ENCODE measurements at regions not wholly inside any gene's neighbourhood (a gene's known extent, or its start where the extent isn't known, plus 50 kb on each side); places are given as distances from the start of the nearest gene placed in this dataset.
A peak's percentile ranks its signal among the peaks of the same experiment; 100 is the strongest.

DNA sequence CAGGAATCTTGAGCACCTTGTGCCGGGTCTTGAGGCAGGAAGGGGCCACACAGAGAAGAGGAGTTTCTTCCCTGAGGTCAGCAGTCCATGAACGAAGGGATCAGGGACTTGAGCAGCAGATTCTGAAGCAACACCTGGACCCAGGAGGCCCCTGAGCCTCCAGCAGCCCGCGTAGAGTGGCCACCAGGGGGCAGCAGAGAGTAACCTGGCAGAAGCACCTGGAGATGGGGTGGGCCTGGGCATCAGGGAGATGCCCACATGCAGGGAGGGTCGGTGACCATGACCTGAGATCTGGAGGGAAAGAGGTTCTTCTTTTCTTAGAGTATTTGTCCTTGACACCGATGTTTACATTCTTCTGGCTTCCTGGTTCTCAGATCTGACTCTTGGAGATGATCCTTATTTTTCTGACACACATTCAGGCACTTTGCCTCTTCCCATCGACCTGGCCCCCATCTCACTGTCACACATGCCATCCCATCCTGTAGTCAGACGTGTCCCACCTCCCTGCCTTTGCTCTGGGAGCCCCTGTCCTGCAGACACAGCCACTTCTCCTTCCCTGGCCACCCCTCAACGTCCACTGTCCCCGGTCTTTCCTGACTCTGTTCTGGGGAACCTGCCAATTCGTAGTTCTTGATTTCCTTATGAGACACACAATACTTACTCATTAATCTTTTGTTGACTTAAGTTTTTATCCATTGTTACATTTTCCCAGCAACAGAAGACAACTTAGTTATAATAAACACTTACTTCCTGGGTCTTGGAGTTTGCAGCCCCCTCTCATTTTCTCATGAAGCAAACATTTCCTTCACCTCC is 66.5 kb downstream of the GGTLC2 start:
- peak; percentile 19 for DNase-seq (ENCODE audit: insufficient read length, low spot score)
- FAIRE-seq = no peak
- no peak for TF ChIP-seq POLR2A (IDR thresholded peaks at IDR 0.05; ENCODE audit: low read depth, low read length)

DNA sequence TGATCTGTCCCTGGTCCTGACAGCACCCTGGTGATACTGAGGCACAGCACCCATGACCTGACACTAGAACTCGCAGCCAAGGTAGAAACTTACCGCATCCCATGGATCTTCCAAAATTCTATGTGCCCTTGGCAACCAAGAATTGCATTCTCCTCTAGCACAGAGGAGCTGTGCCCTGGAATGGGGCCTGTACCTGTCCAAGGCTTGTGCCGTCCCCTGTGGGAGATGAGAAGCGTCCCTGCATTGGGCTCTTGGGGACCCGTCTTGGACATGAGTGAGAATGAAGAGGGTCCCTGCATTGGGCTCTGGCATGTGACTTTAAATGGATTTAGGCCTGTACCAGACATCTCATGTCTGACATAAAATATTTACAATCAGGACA is 67.1 kb downstream of the GGTLC2 start:
- TF ChIP-seq POLR2A (IDR thresholded peaks at IDR 0.05; ENCODE audit: low read depth, low read length) = no peak
- FAIRE-seq = no peak
- no peak for DNase-seq (ENCODE audit: insufficient read length, low spot score)

DNA sequence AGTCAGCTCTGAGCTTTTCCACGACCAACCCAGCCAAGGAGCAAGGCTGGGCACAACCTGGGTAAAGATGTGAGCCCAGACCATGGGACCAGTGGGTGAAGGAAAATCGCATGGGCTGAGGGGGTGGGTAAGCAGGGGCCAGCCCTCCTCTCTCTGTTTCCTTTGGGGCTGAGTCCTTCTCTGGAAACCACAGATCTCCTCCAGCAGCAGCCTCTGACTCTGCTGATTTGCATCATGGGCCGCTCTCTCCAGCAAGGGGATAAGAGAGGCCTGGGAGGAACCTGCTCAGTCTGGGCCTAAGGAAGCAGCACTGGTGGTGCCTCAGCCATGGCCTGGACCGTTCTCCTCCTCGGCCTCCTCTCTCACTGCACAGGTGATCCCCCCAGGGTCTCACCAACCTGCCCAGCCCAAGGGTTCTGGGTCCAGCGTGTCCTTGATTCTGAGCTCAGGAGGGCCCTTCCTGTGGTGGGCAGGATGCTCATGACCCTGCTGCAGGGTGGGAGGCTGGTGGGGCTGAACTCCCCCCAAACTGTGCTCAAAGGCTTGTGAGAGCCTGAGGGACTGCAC is 67.8 kb downstream of the GGTLC2 start:
- no peak for FAIRE-seq
- no peak for DNase-seq (ENCODE audit: insufficient read length, low spot score)
- TF ChIP-seq POLR2A (IDR thresholded peaks at IDR 0.05; ENCODE audit: low read depth, low read length) = no peak

DNA sequence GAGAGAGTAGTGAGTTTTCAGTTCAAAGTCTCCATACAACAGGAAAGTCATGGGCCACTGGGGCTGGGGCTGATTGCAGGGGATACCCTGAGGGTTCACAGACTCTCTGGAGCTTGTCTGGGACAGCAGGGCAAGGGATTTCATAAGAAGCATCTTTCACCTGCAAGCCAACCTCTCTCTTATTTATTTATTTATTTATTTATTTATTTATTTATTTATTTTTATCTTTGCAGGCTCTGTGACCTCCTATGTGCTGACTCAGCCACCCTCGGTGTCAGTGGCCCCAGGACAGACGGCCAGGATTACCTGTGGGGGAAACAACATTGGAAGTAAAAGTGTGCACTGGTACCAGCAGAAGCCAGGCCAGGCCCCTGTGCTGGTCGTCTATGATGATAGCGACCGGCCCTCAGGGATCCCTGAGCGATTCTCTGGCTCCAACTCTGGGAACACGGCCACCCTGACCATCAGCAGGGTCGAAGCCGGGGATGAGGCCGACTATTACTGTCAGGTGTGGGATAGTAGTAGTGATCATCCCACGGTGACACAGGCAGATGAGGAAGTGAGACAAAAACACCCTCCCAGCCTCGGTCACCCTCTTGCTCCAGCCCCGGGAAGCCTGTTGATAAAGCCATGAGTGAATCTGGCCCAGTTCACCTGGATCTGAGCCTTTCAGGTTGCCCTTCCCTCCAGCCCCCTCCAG is 68.4 kb downstream of the GGTLC2 start:
- DNase-seq (ENCODE audit: insufficient read length, low spot score) (no peak), FAIRE-seq (no peak)
- no peak for TF ChIP-seq POLR2A (IDR thresholded peaks at IDR 0.05; ENCODE audit: low read depth, low read length)

GRCh38 chr22:22713416-22713815 is 69.0 kb downstream of the GGTLC2 start:
- no peak for FAIRE-seq
- no peak for TF ChIP-seq POLR2A (IDR thresholded peaks at IDR 0.05; ENCODE audit: low read depth, low read length)
- DNase-seq (ENCODE audit: insufficient read length, low spot score) = no peak

DNA sequence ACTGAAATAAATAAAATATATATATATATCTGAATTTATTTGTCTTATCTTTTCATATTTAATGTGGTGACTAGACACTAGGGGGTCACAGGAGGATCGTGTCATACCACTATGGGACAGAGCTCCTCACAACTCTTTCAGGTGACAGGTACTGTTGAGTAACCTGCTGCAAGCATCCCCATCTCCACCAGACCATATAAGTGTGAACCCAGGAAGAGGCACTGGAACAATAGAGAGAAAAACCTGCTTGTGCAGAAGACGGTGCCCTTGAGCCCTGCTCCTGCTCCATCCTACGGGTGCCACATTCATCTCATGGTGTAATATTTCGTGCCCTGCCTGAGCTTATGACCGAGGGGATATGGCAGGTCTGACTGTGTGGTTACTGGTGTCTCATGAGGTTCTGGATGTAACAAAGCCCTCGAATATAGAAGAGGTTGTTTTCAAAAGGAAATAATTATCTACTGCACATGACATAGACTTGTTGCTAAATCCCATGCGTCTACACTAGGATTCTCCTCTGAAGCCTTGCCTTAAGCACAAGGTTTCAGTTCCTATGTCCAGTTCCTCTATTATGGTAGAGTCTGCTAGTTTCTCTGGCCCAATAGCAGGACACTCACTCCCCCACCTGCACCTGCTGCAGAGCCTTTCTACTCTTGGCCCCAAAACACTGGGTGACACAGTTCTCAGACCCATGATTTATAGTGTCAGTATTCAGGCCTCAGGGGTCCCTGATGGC is 70.4 kb downstream of the GGTLC2 start:
- FAIRE-seq (no peak), DNase-seq (ENCODE audit: insufficient read length, low spot score) (no peak)
- TF ChIP-seq POLR2A (IDR thresholded peaks at IDR 0.05; ENCODE audit: low read depth, low read length) = no peak

DNA sequence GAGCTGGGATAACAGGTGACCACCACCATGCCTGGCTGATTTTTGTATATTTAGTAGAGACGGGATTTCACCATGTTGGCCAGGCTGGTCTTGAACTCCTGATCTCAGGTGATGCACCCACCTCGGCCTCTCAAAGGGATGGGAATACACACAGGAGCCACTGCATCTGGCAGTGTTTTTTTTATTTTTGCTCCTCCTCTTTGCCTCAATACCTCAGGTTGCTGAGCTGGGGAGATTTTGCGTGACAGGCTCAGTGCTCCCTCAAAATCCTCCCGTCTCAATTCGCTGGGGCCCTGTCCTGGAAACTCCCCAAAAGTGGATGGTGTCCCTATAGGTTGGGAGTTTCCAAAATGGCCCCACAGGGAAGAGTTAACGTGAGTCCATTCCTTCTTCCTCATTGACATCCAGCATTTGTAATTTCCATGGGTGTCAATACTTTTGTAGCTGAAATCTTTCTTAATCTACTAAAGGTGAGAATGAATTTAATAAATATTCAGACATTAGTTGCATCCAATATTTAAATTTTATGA is 71.8 kb downstream of the GGTLC2 start:
- FAIRE-seq = no peak
- DNase-seq (ENCODE audit: insufficient read length, low spot score) = no peak
- TF ChIP-seq POLR2A (IDR thresholded peaks at IDR 0.05; ENCODE audit: low read depth, low read length) = no peak

DNA sequence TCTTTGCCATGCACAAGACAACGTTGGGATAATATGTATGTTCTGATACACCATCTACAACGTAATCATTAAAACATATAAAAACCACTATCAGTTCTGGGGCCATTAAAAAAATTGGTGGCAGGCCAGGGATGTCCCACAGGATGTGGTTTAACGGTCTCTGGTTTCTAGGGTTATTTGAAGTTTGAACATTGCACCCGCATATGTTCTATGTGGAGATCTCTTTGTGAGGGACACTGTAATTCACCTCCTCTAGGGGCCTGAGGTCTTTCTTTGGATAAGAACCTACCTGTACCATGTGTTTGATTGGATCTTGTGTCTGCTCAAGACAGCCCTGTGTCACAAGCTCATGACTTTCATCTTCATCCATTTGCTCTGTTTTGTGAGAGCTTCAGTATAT is 73.2 kb downstream of the GGTLC2 start:
- FAIRE-seq = no peak
- no peak for TF ChIP-seq POLR2A (IDR thresholded peaks at IDR 0.05; ENCODE audit: low read depth, low read length)
- no peak for DNase-seq (ENCODE audit: insufficient read length, low spot score)

DNA sequence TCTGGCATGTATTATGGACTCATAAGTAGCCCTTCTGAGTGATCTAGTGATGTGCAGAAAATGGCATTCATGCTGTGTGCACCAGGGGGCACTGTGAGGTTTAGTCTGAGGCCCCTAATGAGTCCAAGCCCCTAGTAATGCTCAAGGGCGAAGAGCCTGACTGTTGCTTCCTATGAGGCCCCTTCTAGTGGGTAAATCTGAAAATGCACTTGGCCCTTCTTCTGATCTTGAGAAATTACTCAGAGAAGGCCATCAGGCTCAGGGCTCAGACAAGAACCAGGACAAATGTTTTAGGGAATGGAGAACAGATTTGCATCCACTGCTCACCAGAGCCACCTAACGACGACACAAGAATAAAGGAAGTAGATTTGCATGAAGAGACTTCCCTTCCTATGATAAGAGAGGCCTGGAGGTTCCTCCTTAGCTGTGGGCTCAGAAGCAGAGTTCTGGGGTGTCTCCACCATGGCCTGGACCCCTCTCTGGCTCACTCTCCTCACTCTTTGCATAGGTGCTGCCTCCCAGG is 75.8 kb downstream of the GGTLC2 start:
- TF ChIP-seq POLR2A (IDR thresholded peaks at IDR 0.05; ENCODE audit: low read depth, low read length) = no peak
- no peak for FAIRE-seq
- no peak for DNase-seq (ENCODE audit: insufficient read length, low spot score)

GRCh38 chr22:22720724-22721261 is 76.4 kb downstream of the GGTLC2 start:
- TF ChIP-seq POLR2A (IDR thresholded peaks at IDR 0.05; ENCODE audit: low read depth, low read length) = no peak
- no peak for DNase-seq (ENCODE audit: insufficient read length, low spot score)
- FAIRE-seq = no peak

DNA sequence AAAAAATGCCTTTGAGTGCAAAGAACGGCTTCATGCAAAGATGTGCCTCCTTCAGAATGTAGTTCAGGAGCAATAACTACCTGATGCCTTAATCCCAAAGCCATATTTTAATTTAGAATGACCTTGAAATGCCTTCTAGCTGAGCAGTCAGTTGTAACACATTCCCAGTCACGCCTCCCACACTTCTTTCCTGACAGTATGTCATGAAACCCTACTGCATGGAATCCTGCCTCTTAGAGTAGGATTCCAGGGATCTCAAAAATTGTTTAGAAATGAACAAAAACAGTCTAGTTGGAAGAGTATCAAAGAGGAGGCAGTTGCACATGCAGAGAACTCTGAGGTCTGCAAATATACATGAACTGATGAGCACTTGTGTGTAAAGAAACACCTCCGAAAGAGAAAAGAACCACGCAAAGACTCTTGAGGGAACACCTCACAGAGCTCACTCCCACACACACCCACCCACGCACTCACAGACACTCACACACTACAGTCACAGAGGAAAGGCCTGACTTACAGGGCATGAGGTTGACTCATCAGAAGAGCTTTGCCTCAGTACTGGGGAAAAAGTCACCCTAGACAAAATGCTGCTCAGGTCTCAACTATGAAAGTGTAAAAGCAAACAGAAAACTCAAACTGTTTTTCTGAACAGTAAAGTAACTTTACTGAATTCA is 77.4 kb downstream of the GGTLC2 start:
- DNase-seq (ENCODE audit: insufficient read length, low spot score) (no peak), FAIRE-seq (no peak)
- no peak for TF ChIP-seq POLR2A (IDR thresholded peaks at IDR 0.05; ENCODE audit: low read depth, low read length)

DNA sequence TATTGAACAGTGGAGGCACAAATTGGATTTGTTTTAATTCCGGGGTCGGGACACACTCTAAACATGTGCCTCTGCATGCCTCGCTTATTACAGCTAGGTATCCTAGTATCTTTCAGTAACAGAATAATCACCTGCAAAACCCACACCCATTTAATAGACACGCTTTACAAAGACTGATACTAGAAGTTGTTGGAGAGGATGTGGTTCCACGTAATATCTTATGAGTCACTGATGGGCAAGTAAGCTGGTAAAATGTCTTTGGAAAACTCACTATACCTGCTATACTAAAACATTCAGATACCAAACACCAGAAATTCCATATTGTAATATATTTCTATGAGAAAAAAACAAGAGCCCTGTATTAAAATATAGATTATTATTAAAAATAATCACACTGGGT is 84.0 kb downstream of the GGTLC2 start:
- FAIRE-seq (no peak), DNase-seq (ENCODE audit: insufficient read length, low spot score) (no peak)
- no peak for TF ChIP-seq POLR2A (IDR thresholded peaks at IDR 0.05; ENCODE audit: low read depth, low read length)
